ENCODE measurements at regions not wholly inside any gene's neighbourhood (a gene's known extent, or its start where the extent isn't known, plus 50 kb on each side); places are given as distances from the start of the nearest gene placed in this dataset.

GRCh38 chr3:73120710-73121109, 59.3 kb downstream of the EBLN2 start:
- TF ChIP-seq CTCF (IDR thresholded peaks at IDR 0.05 in 8 of 11, conservative IDR thresholded peaks at IDR 0.05 in 3 of 11), result no peak
- no peak for TF ChIP-seq POLR2A (IDR thresholded peaks at IDR 0.05)
